H1 (cell line): ENCODE measurements at regions not wholly inside any gene's neighbourhood (a gene's known extent, or its start where the extent isn't known, plus 50 kb on each side); places are given as distances from the start of the nearest gene placed in this dataset.

ENCODE experiments used
- EP300 ChIP-seq, 2 experiments: IDR thresholded peaks; 1 replicate in 1 of 2; 2 replicates in 1 of 2; pipeline ENCODE4 v1.6.1; 2011 to 2012; ENCODE audit warnings: low read depth in 2 of 2, low read length in 2 of 2, mild to moderate bottlenecking in 2 of 2, borderline replicate concordance in 1 of 2, inconsistent platforms in 1 of 2, moderate library complexity in 1 of 2
- RAD21 ChIP-seq, 2 experiments: IDR thresholded peaks in 1 of 2; conservative IDR thresholded peaks in 1 of 2; 2 replicates each; pipeline ENCODE4 v1.6.1; 2011; ENCODE audit warnings: low read depth in 2 of 2, low read length in 2 of 2, improper control_type of control experiment in 1 of 2, inconsistent platforms in 1 of 2, mild to moderate bottlenecking in 1 of 2, moderate library complexity in 1 of 2
- TF ChIP-seq, protein P1 (sequence below): IDR thresholded peaks from 2 replicates; pipeline ENCODE4 v1.6.1; 2012; ENCODE audit warnings: inconsistent platforms

DNA sequence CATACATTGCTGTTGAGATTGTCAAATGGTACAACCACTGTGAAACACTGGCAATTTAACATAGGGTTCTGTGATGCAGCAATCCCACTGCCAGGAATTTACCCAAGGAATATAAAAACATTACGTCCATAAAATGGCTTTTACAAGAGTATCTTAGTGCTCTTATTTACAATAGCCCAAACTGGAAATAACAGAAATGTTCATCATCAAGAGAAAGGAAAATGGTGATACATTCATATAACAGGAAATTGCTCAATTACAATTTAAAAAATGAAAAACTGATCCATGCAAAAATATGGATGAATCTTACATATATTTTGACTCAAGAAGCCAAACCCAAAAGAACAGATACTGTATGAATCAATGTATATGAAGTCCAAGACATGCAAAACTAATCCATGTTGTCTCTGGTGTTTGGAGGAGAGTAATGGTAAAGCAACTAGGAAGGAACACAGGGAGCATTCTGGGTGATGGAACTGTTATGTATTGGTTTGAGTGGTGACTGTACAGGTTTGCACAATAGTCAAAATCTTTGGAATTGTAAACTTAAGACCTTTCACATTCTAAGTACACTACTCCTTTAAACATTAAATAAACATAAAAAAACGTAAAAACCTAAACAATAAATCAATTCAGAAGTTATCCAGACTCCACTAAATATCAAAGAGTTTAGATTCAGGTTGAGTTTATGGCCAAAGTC is 104.8 kb upstream of the WDR75 start:
- no peak for TF ChIP-seq EP300 (IDR thresholded peaks at IDR 0.05; ENCODE audit: borderline replicate concordance in 1 of 2, low read depth in 2 of 2, low read length in 2 of 2)
- no peak for TF ChIP-seq RAD21 (IDR thresholded peaks at IDR 0.05 in 1 of 2, conservative IDR thresholded peaks at IDR 0.05 in 1 of 2; ENCODE audit: low read depth in 2 of 2, low read length in 2 of 2)
- TF ChIP-seq, protein P1, sequence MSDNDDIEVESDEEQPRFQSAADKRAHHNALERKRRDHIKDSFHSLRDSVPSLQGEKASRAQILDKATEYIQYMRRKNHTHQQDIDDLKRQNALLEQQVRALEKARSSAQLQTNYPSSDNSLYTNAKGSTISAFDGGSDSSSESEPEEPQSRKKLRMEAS = no peak
